ENCODE measurements at regions not wholly inside any gene's neighbourhood (a gene's known extent, or its start where the extent isn't known, plus 50 kb on each side); places are given as distances from the start of the nearest gene placed in this dataset.

DNA sequence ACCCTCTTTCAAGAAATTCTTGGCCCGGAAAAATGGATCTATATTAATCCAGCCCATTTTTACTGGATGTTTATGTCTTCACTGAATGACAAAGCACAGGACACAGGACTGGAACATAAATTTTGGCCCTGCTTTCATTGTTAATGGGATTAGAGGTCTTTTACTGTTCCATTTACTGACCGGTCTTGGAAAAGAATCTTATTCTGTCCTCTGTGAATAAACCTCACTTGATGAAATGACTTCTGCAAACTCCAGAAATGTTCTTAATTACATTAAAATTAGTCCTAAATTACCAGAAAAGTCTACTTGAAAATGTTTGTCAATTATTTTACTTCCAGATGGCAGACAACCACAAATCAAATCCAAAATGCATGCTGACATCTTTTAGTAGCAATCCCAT, 79.3 kb upstream of the SLC24A5 start:
- Histone ChIP-seq H3K4me1 (no peaks in the 10 kb centered on the region), H3K27me3 (no peaks in the 10 kb centered on the region), H3K27ac (no peak overlapping the region), H3K4me3 (no peak overlapping the region), H3K36me3 (no peaks in the 10 kb centered on the region), H3K9me3 (peaks cover 0 to 2% of the 10 kb centered on the region in 2 donors)
- TF ChIP-seq, protein P1, sequence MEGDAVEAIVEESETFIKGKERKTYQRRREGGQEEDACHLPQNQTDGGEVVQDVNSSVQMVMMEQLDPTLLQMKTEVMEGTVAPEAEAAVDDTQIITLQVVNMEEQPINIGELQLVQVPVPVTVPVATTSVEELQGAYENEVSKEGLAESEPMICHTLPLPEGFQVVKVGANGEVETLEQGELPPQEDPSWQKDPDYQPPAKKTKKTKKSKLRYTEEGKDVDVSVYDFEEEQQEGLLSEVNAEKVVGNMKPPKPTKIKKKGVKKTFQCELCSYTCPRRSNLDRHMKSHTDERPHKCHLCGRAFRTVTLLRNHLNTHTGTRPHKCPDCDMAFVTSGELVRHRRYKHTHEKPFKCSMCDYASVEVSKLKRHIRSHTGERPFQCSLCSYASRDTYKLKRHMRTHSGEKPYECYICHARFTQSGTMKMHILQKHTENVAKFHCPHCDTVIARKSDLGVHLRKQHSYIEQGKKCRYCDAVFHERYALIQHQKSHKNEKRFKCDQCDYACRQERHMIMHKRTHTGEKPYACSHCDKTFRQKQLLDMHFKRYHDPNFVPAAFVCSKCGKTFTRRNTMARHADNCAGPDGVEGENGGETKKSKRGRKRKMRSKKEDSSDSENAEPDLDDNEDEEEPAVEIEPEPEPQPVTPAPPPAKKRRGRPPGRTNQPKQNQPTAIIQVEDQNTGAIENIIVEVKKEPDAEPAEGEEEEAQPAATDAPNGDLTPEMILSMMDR (IDR thresholded peaks at IDR 0.05): no peak
- DNase-seq (no peak), ATAC-seq (no peak)
- intact Hi-C loops (cut with DNase I): no loop called here

DNA sequence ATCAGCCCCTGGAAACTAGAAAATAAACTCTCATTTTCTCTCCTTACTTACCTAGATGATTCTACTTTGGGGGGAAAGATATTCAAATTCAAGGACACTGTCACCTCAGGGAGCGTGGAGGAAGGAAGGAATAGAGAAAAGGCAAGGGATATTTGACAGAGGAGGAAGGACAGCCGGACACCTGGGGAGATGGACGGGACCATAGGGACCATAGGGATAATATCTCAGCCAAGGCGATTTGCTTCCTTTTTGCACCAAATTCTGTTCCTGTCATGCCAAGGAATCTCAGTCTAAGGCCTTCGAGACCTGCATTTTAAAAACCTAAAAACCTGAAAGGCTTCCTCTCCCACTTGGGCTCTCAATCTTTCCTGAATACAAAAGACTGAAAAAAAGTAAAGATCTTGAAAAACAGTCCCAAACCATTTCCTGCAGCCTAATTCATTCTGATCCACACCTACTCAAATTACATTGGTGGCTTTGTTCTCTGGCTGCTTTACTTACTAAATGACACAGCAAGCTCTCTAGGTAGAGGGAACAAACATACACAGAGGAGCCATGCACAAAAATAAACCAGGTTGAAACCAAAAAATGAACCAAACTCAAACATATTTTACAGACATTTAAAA, 73.9 kb upstream of the SLC24A5 start:
- H3K9me3 ChIP-seq: no peaks in the 10 kb centered on the region
- H3K4me1 ChIP-seq: no peaks in the 10 kb centered on the region
- H3K27ac ChIP-seq: no peak overlapping the region
- TF ChIP-seq, protein P1 (IDR thresholded peaks at IDR 0.05): no peak
- no peak for ATAC-seq
- no peak for DNase-seq
- no peak overlapping the region for H3K4me3 ChIP-seq
- H3K27me3 ChIP-seq: no peaks in the 10 kb centered on the region
- H3K36me3 ChIP-seq: no peaks in the 10 kb centered on the region
- intact Hi-C loops (cut with DNase I): no loop called here

DNA sequence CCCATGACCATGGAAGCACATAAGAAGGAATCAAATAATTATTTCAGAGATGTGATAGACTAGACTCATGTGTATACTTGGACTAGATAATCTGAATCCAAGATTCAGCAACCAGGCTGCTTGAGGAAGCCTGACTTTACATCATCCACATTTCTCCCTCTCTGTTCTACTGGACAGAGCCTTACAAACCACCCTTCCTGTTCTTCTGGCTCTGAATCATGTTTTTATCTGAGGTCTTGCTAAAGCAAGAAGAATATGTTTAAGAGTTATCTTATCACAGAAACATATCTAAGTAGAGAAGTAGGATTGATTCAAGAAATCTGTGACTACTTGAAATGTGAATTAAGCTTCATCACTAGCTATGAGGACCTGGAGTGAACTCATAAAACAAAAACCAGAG, 71.1 kb upstream of the SLC24A5 start:
- Histone ChIP-seq H3K4me1 (no peaks in the 10 kb centered on the region), H3K27ac (no peak overlapping the region), H3K36me3 (no peaks in the 10 kb centered on the region), H3K4me3 (no peak overlapping the region), H3K27me3 (no peaks in the 10 kb centered on the region), H3K9me3 (no peaks in the 10 kb centered on the region)
- intact Hi-C loops (cut with DNase I): no loop called here
- no peak for DNase-seq
- no peak for ATAC-seq
- TF ChIP-seq, protein P1 (IDR thresholded peaks at IDR 0.05): no peak

DNA sequence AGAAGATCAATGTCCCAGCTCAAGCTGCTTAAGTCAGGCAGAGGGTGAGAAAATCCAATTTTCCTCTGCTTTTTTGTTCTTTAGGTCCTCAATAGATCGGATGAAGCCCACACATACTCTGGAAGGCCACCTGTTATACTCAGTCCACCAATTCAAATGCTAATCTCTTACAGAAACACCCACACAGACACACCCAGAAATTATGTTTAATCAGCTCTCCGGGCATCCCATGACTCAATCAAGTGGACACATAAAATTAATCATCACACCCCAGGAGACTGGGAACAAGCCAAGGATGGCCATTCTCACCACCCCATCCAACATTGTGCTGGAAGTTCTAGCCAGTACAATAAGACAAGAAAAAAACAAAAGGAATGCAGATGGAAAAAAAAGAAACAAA, 67.8 kb upstream of the SLC24A5 start:
- Histone ChIP-seq H3K9me3 (peaks cover 0 to 5% of the 10 kb centered on the region in 2 donors), H3K4me1 (no peaks in the 10 kb centered on the region), H3K27ac (no peak overlapping the region), H3K36me3 (no peaks in the 10 kb centered on the region), H3K27me3 (no peaks in the 10 kb centered on the region), H3K4me3 (no peak overlapping the region)
- ATAC-seq: no peak
- DNase-seq: no peak
- TF ChIP-seq, protein P1 (IDR thresholded peaks at IDR 0.05): no peak
- intact Hi-C loops (cut with DNase I): no loop called here

DNA sequence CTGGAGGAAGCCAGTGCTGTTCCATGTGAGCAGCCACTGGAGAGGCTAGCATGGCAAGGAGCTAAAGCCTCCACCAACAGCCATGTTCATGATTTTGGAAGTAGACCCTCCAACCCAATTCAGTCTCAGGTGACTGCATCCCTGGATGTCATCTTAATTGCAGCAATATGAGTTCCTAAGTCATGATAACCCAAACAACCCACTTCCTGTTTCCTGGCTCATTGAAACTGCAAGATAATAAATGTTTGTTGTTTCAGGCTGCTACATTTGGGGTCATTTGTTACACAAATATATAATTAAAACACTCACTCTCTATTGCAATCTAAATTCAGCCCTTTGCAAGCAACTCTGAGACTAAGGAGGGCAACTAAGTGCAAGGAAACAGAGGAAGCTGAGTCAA, 62.4 kb upstream of the SLC24A5 start:
- TF ChIP-seq, protein P1 (IDR thresholded peaks at IDR 0.05): no peak

More for the DNA sequence above, 62.4 kb upstream of the SLC24A5 start:
- intact Hi-C loops (cut with DNase I): no loop called here
- Histone ChIP-seq H3K4me3 (no peak overlapping the region), H3K27me3 (no peaks in the 10 kb centered on the region), H3K27ac (no peak overlapping the region), H3K4me1 (no peaks in the 10 kb centered on the region), H3K9me3 (peaks cover 0 to 5% of the 10 kb centered on the region in 2 donors), H3K36me3 (no peaks in the 10 kb centered on the region)
- ATAC-seq (no peak), DNase-seq (no peak)
